ENCODE measurements at regions not wholly inside any gene's neighbourhood (a gene's known extent, or its start where the extent isn't known, plus 50 kb on each side); places are given as distances from the start of the nearest gene placed in this dataset.
"Not testable (repeated sequence)": the region's sequence is repeated elsewhere in the genome, so short reads cannot be mapped to it uniquely, and the experiment has no call there.

GRCh38 chr9:115469841-115470240, 351.9 kb upstream of the TNC start:
- Histone ChIP-seq H2AFZ (no peak overlapping the region), H3K4me2 (no peak overlapping the region), H3K36me3 (replicated peaks; ENCODE audit: insufficient read depth, low read depth) (no peaks in the 10 kb centered on the region), H4K20me1 (ENCODE audit: insufficient read depth, poor library complexity, severe bottlenecking) (no peaks in the 10 kb centered on the region), H3K4me3 (no peak overlapping the region), H3K27ac (no peak overlapping the region), H3K27me3 (peaks cover 29% of the 10 kb centered on the region), H3K9me3 (ENCODE audit: low read depth) (no peaks in the 10 kb centered on the region), H3K79me2 (no peaks in the 10 kb centered on the region), H3K9me2 (replicated peaks; ENCODE audit: insufficient read depth) (no peaks in the 10 kb centered on the region), H3K4me1 (ENCODE audit: insufficient read depth) (no peaks in the 10 kb centered on the region)
- no peak for DNase-seq (ENCODE audit: low spot score)
- 63% methylated on average over 2 of the region's 2 CpGs for WGBS (ENCODE audit: low lambda C conversion rate, missing lambda C conversion rate)
- TF ChIP-seq EZH2 (IDR thresholded peaks at IDR 0.05; ENCODE audit: borderline replicate concordance), result no peak
- no peak for TF ChIP-seq CTCF (IDR thresholded peaks at IDR 0.05; ENCODE audit: poor library complexity)
- TF ChIP-seq EZH2phosphoT487 (IDR thresholded peaks at IDR 0.05; ENCODE audit: low read depth, severe bottlenecking, unreplicated experiment), result no peak

DNA sequence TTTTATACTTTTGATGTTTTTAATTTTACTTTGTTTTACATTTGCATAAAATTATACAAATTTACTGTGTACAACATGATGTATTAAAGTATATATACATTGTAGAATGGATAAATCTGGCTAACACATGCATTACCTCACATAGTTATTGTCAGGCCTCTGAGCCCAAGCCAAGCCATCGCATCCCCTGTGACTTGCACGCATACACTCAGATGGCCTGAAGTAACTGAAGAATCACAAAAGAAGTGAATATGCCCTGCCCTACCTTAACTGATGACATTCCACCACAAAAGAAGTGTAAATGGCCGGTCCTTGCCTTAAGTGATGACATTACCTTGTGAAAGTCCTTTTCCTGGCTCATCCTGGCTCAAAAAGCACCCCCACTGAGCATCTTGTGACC, 355.1 kb upstream of the TNC start:
- not testable (repeated sequence) for H3K9me3 ChIP-seq (ENCODE audit: low read depth); H3K27ac ChIP-seq; DNase-seq (ENCODE audit: low spot score); H3K36me3 ChIP-seq (replicated peaks; ENCODE audit: insufficient read depth, low read depth); H3K4me1 ChIP-seq (ENCODE audit: insufficient read depth); H3K4me3 ChIP-seq; H2AFZ ChIP-seq; H3K4me2 ChIP-seq; H3K9me2 ChIP-seq (replicated peaks; ENCODE audit: insufficient read depth); H3K79me2 ChIP-seq; H4K20me1 ChIP-seq (ENCODE audit: insufficient read depth, poor library complexity, severe bottlenecking)
- H3K27me3 ChIP-seq, result peaks cover 29% of the 10 kb centered on the region
- 63% methylated on average over 3 of the region's 3 CpGs for WGBS (ENCODE audit: low lambda C conversion rate, missing lambda C conversion rate)

DNA sequence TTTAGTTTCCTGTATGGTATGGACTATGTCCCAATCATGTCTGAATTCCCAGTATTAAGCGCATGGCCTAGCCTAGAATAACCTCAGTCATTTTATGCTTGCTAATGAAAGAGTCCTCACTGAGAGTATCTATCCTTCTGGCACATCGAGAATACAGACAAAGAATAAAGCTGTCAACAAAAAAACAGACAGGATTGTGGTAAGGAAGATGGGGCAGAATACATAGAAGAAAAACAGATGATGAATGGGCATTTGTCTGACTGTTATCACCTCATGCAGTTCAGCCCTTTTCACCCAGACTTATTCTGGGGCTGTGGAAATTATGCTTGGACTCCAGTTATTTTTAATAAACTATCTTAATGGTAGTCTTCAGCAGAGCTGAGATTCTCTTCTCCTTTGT, 363.8 kb upstream of the TNC start:
- no peak overlapping the region for H3K4me3 ChIP-seq
- H3K27me3 ChIP-seq, result no peaks in the 10 kb centered on the region
- no peak overlapping the region for H2AFZ ChIP-seq
- no peaks in the 10 kb centered on the region for H3K36me3 ChIP-seq (replicated peaks; ENCODE audit: insufficient read depth, low read depth)
- 86% methylated on average over 2 of the region's 2 CpGs for WGBS (ENCODE audit: low lambda C conversion rate, missing lambda C conversion rate)
- no peaks in the 10 kb centered on the region for H3K9me2 ChIP-seq (replicated peaks; ENCODE audit: insufficient read depth)
- no peaks in the 10 kb centered on the region for H3K79me2 ChIP-seq
- H4K20me1 ChIP-seq (ENCODE audit: insufficient read depth, poor library complexity, severe bottlenecking), result no peaks in the 10 kb centered on the region
- H3K27ac ChIP-seq, result no peak overlapping the region
- no peak overlapping the region for H3K4me2 ChIP-seq
- DNase-seq (ENCODE audit: low spot score), result no peak
- TF ChIP-seq EZH2phosphoT487 (IDR thresholded peaks at IDR 0.05; ENCODE audit: low read depth, severe bottlenecking, unreplicated experiment) (no peak), EZH2 (IDR thresholded peaks at IDR 0.05; ENCODE audit: borderline replicate concordance) (no peak), CTCF (IDR thresholded peaks at IDR 0.05; ENCODE audit: poor library complexity) (no peak)
- H3K4me1 ChIP-seq (ENCODE audit: insufficient read depth), result no peaks in the 10 kb centered on the region
- no peaks in the 10 kb centered on the region for H3K9me3 ChIP-seq (ENCODE audit: low read depth)

GRCh38 chr9:115482747-115483146, 364.8 kb upstream of the TNC start:
- Histone ChIP-seq H3K4me1 (ENCODE audit: insufficient read depth) (no peaks in the 10 kb centered on the region), H4K20me1 (ENCODE audit: insufficient read depth, poor library complexity, severe bottlenecking) (no peaks in the 10 kb centered on the region), H3K27me3 (no peaks in the 10 kb centered on the region), H3K36me3 (replicated peaks; ENCODE audit: insufficient read depth, low read depth) (no peaks in the 10 kb centered on the region), H3K9me3 (ENCODE audit: low read depth) (no peaks in the 10 kb centered on the region), H3K27ac (no peak overlapping the region), H3K79me2 (no peaks in the 10 kb centered on the region), H3K9me2 (replicated peaks; ENCODE audit: insufficient read depth) (no peaks in the 10 kb centered on the region), H3K4me2 (no peak overlapping the region), H3K4me3 (no peak overlapping the region), H2AFZ (no peak overlapping the region)
- DNase-seq (ENCODE audit: low spot score), result no peak
- WGBS (ENCODE audit: low lambda C conversion rate, missing lambda C conversion rate), result 90% methylated on average over 3 of the region's 3 CpGs
- TF ChIP-seq EZH2phosphoT487 (IDR thresholded peaks at IDR 0.05; ENCODE audit: low read depth, severe bottlenecking, unreplicated experiment) (no peak), CTCF (IDR thresholded peaks at IDR 0.05; ENCODE audit: poor library complexity) (no peak), EZH2 (IDR thresholded peaks at IDR 0.05; ENCODE audit: borderline replicate concordance) (no peak)
